ENCODE measurements at regions not wholly inside any gene's neighbourhood (a gene's known extent, or its start where the extent isn't known, plus 50 kb on each side); places are given as distances from the start of the nearest gene placed in this dataset.

DNA sequence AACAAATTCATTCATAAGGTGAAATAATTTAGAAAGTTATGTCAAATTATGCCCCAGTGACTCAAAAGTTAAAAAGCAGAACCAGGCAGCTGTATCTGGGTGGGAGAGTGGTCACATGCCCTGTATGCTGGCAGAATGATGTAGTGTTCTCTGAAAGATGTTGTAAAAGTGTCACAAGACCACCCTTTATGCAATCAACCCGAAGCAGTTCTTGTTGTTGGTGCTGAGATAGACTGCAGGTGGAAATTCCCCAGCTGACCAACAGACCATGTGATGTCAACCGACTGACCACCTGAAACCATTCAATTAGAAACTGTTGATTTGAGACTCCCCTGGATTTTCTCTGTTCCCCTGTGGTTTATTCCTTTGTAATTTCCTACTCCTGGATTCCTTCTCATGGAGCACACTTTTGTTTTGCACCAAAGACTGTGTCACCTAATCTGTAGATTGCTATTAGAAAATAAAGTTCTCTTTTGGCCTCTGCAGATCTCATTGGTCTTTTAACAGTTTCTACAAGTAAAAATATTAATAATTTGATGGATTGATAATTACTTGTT, 1341.3 kb upstream of the LRRTM1 start:
- TF ChIP-seq, protein P1, sequence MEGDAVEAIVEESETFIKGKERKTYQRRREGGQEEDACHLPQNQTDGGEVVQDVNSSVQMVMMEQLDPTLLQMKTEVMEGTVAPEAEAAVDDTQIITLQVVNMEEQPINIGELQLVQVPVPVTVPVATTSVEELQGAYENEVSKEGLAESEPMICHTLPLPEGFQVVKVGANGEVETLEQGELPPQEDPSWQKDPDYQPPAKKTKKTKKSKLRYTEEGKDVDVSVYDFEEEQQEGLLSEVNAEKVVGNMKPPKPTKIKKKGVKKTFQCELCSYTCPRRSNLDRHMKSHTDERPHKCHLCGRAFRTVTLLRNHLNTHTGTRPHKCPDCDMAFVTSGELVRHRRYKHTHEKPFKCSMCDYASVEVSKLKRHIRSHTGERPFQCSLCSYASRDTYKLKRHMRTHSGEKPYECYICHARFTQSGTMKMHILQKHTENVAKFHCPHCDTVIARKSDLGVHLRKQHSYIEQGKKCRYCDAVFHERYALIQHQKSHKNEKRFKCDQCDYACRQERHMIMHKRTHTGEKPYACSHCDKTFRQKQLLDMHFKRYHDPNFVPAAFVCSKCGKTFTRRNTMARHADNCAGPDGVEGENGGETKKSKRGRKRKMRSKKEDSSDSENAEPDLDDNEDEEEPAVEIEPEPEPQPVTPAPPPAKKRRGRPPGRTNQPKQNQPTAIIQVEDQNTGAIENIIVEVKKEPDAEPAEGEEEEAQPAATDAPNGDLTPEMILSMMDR (IDR thresholded peaks at IDR 0.05; ENCODE audit: extremely low read depth, missing control alignments): no peak
- DNase-seq (ENCODE audit: low spot score): no peak

DNA sequence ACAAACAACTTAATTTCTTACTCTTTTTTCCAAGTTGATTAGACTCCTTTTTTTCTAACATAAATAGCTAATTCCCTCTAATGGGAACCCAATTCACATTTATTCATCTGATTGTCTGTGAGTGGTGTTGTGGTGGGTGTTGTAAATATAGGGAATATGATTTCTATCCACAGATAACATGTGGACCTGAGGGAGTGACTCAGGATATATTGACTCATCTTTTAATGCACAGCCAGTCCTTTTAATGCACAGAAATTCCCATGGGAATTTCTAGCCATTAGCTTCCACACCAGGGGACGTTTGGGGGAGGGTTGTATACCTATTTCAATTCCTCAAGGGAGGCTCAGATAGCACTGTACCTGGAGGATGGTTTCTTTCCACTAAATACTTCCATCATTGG, 1339.6 kb upstream of the LRRTM1 start:
- no peak for DNase-seq (ENCODE audit: low spot score)
- TF ChIP-seq, protein P1 (IDR thresholded peaks at IDR 0.05; ENCODE audit: extremely low read depth, missing control alignments): no peak

DNA sequence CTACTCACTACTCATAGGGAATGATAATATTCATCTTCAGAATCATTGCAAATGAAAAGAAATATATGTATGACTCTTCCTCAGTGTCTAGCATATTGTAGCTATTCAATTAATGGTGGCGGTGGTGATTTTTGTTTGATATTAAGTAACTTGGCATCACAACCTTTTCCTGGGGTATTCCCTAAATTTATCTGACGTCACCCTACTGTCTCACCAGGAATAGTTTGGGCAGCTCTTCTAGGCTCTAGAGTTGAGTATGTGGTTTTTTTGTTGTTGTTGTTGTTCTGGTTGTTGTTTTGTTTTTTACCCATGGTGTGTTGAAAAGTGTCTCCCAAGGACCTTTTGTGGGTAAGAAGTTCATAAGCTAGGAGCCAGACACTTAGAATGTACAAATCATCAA, 1320.3 kb upstream of the LRRTM1 start:
- DNase-seq (ENCODE audit: low spot score): no peak
- TF ChIP-seq, protein P1 (IDR thresholded peaks at IDR 0.05; ENCODE audit: extremely low read depth, missing control alignments): no peak

DNA sequence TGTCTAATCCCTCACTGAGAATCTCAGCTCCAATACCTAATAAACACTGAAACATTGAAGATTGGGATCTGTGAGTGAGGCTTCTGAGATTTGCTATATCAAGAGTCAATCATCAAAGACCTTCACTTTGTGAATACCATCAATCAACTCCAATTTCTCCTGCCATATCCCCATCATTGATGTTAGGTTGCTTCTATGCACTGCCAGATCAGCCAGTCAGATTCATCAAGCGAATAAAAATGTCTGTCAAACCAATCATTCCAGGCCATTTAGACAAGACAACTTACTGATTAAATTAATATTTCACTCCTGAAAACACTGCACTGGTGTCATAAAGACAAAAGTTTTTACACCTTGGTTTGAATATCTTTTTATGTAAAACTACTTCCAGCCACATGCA, 1295.5 kb upstream of the LRRTM1 start:
- TF ChIP-seq, protein P1 (IDR thresholded peaks at IDR 0.05; ENCODE audit: extremely low read depth, missing control alignments): no peak
- no peak for DNase-seq (ENCODE audit: low spot score)

DNA sequence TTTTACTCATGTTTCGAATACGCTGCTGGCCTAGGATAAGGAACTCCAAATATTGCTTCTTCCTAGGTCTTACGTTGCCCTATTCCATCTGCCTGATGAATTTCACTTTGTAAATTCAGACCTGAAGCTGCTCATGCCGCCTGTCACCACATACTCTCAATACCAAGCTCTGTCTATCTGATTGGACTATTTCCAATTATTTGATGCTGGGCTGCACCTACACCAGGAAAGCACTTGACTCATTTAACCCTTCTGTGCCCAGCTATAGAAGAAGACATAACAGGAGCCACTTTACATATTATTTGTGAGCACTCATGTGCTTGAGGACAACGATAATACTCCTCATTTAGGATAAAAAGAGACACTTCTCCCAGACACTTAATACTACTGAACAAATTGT, 1293.9 kb upstream of the LRRTM1 start:
- DNase-seq (ENCODE audit: low spot score): no peak
- TF ChIP-seq, protein P1 (IDR thresholded peaks at IDR 0.05; ENCODE audit: extremely low read depth, missing control alignments): no peak

DNA sequence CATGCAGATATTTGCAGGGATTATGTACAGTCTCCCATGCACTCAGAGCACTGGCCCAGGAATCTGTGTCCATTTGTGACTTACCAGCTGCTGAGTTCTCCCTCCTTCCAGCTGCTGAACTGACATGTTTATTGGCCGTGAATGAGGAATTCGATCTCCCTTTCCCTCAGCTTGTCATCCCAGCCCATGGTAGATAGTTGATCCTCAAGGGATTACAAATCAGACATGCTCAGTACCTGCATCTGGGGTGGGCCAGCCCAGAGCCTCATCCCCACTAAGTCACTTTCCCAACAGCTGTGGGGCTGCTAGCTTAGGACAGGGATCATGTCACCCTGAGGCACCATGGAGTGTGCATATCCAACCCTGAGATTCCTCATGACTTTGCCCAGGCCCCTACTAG, 1284.9 kb upstream of the LRRTM1 start:
- TF ChIP-seq, protein P1 (IDR thresholded peaks at IDR 0.05; ENCODE audit: extremely low read depth, missing control alignments): no peak
- no peak for DNase-seq (ENCODE audit: low spot score)

DNA sequence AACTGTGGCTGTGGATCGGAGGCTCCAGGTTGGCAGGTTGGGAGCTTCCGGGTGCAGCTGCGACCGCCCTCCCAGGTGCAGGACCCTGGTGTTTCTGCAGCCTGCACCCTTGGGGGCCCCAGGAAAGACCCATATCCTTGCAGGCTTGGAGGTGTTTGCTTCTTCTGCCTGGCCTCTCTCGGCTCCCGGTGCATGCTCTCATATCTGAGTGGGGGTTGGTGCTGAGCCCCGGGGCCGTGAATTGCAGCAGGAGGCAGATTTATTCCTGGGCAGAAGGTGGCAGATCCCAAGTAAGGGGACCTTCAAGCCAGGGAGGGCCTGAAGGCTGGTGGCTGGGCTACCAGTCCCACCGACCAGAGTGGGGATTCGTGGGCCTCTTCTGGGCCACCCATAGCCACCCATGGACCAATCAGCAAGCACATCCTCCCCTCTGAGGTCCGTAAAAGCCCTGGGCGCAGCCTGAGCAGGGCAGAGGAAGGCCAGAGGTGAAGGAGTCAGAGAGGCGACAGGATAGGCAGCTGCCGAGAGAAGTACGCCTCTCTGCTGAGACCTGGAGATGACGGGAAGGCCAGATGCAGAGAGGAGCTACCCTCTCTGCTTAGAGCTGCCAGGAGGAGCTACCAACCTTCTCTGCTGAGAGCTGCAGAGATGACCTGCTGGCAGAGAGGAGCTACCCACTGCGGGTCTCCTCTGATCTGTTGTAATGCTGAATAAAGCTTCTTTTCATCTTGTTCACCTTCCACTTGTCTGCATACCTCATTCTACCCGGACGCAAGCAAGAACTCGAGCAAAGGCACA, 1279.0 kb upstream of the LRRTM1 start:
- TF ChIP-seq, protein P1 (IDR thresholded peaks at IDR 0.05; ENCODE audit: extremely low read depth, missing control alignments): no peak

More for the DNA sequence above, 1279.0 kb upstream of the LRRTM1 start:
- no peak for DNase-seq (ENCODE audit: low spot score)

All from GM20000 (cell line).